ENCODE measurements at regions not wholly inside any gene's neighbourhood (a gene's known extent, or its start where the extent isn't known, plus 50 kb on each side); places are given as distances from the start of the nearest gene placed in this dataset.
"Not testable (repeated sequence)": the region's sequence is repeated elsewhere in the genome, so short reads cannot be mapped to it uniquely, and the experiment has no call there.

- DNase-seq, result no peak
These were observed 92.6 kb downstream of the KIF26A start for GRCh38 chr14:104230946-104231345.

- no peak for DNase-seq
These were observed 93.7 kb downstream of the KIF26A start for GRCh38 chr14:104232070-104232484.

GRCh38 chr14:104234007-104234786 is 95.8 kb downstream of the KIF26A start:
- DNase-seq, result not testable (repeated sequence)

GRCh38 chr14:104235686-104236085 is 97.3 kb downstream of the KIF26A start:
- no peak for DNase-seq

GRCh38 chr14:104237651-104238423 is 99.5 kb downstream of the KIF26A start:
- DNase-seq, result no peak

GRCh38 chr14:104238424-104239184 is 100.2 kb downstream of the KIF26A start:
- DNase-seq, result no peak

GRCh38 chr14:104239185-104239775 is 100.9 kb downstream of the KIF26A start:
- DNase-seq, result no peak

GRCh38 chr14:104239861-104240301 is 101.5 kb downstream of the KIF26A start:
- DNase-seq, result no peak

- DNase-seq, result no peak
These were observed 102.2 kb downstream of the KIF26A start for GRCh38 chr14:104240434-104241157.

GRCh38 chr14:104243200-104243599 is 104.8 kb downstream of the KIF26A start:
- DNase-seq, result no peak

GRCh38 chr14:104244221-104245011 is 106.0 kb downstream of the KIF26A start:
- DNase-seq, result no peak

- no peak for DNase-seq
These were observed 106.7 kb downstream of the KIF26A start for GRCh38 chr14:104245075-104245474.

- no peak for DNase-seq
These were observed 107.3 kb downstream of the KIF26A start for GRCh38 chr14:104245723-104246122.

GRCh38 chr14:104246401-104247335 is 108.3 kb downstream of the KIF26A start:
- DNase-seq, result no peak

GRCh38 chr14:104247336-104248202 is 109.2 kb downstream of the KIF26A start:
- no peak for DNase-seq

GRCh38 chr14:104248203-104249055 is 110.0 kb downstream of the KIF26A start:
- DNase-seq, result no peak

- no peak for DNase-seq
These were observed 110.7 kb downstream of the KIF26A start for GRCh38 chr14:104249089-104249488.

- no peak for DNase-seq
These were observed 111.3 kb downstream of the KIF26A start for GRCh38 chr14:104249706-104250105.
